K562 (cell line): ENCODE measurements at regions not wholly inside any gene's neighbourhood (a gene's known extent, or its start where the extent isn't known, plus 50 kb on each side); places are given as distances from the start of the nearest gene placed in this dataset.

Experiments
- CC2D1A ChIP-seq: fragments of 450-650 bp; IDR thresholded peaks from 2 replicates; pipeline ENCODE4 v1.6.1; 2017; ENCODE audit warnings: mild to moderate bottlenecking
- FOSL1 ChIP-seq: fragments of 200-800 bp; sonication (Bioruptor generic); conservative IDR thresholded peaks from 2 replicates; pipeline ENCODE4 v1.6.1; 2016; ENCODE audit warnings: missing genetic modification characterization, missing compliant biosample characterization
- KHSRP ChIP-seq: fragments of 450-650 bp; IDR thresholded peaks from 2 replicates; pipeline ENCODE4 v1.6.1; 2017
- ZBTB17 ChIP-seq: fragments of 450-650 bp; formaldehyde crosslinking; IDR thresholded peaks from 2 replicates; pipeline ENCODE4 v1.4.0; 2020; ENCODE audit warnings: mild to moderate bottlenecking
- ZNF212 ChIP-seq: fragments of 450-650 bp; formaldehyde crosslinking; IDR thresholded peaks from 2 replicates; pipeline ENCODE4 v1.4.0; 2020; ENCODE audit warnings: mild to moderate bottlenecking
- TF ChIP-seq, protein P1 (sequence below), 2 experiments: IDR thresholded peaks in 1 of 2; conservative IDR thresholded peaks in 1 of 2; 2 replicates each; pipeline ENCODE4 v1.6.1; 2016; ENCODE audit warnings: low read depth in 2 of 2, mild to moderate bottlenecking in 1 of 2, missing compliant biosample characterization in 1 of 2, missing genetic modification characterization in 1 of 2, moderate library complexity in 1 of 2
- TF ChIP-seq, protein P2 (sequence below): fragments of 450-650 bp; IDR thresholded peaks from 2 replicates; pipeline ENCODE4 v1.6.1; 2016; ENCODE audit warnings: low read depth
- TF ChIP-seq, protein P3 (sequence below), 2 experiments: fragments of 450-650 bp in 1 of 2; sonication (generic) in 1 of 2; formaldehyde crosslinking in 1 of 2; IDR thresholded peaks in 1 of 2; conservative IDR thresholded peaks in 1 of 2; 2 replicates each; pipeline versions ENCODE4 v1.6.1 to v1.8.1; 2016 to 2023; ENCODE audit warnings: mild to moderate bottlenecking in 2 of 2, moderate library complexity in 2 of 2, inconsistent platforms in 1 of 2, missing genetic modification reagents in 1 of 2
- TF ChIP-seq, protein P4 (sequence below): sonication (generic); formaldehyde crosslinking; IDR thresholded peaks from 2 replicates; pipeline ENCODE4 v1.8.0; 2022; ENCODE audit warnings: mild to moderate bottlenecking, low read depth, missing genetic modification reagents

DNA sequence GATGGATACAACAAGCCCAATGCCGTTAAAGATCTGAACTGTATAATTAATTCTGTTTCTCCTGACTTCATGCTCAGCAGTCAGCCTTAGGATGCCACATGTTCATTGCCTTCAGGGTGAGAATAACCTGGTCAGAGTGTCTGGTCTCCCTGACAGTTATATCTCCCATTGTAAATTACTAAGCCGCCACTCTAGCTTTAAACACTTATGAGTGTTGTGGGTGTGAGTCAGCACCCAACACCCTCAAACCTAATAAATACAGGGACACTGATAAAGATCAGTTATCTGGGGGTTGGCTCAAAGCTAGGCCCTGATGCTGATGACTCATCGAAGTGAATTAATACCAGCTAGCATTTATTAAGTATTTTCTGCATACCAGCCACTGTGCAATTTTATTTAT lies 64.9 kb upstream of the DYNLT3 start (continued):
- TF ChIP-seq, protein P1, sequence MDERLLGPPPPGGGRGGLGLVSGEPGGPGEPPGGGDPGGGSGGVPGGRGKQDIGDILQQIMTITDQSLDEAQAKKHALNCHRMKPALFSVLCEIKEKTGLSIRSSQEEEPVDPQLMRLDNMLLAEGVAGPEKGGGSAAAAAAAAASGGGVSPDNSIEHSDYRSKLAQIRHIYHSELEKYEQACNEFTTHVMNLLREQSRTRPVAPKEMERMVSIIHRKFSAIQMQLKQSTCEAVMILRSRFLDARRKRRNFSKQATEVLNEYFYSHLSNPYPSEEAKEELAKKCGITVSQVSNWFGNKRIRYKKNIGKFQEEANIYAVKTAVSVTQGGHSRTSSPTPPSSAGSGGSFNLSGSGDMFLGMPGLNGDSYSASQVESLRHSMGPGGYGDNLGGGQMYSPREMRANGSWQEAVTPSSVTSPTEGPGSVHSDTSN (CRISPR knock-in tag; IDR thresholded peaks at IDR 0.05; ENCODE audit: low read depth): no peak
- TF ChIP-seq, protein P1 (tag; conservative IDR thresholded peaks at IDR 0.05; ENCODE audit: low read depth): peak; percentile 24; the same call in 1 of the 2 replicates
- TF ChIP-seq, protein P2, sequence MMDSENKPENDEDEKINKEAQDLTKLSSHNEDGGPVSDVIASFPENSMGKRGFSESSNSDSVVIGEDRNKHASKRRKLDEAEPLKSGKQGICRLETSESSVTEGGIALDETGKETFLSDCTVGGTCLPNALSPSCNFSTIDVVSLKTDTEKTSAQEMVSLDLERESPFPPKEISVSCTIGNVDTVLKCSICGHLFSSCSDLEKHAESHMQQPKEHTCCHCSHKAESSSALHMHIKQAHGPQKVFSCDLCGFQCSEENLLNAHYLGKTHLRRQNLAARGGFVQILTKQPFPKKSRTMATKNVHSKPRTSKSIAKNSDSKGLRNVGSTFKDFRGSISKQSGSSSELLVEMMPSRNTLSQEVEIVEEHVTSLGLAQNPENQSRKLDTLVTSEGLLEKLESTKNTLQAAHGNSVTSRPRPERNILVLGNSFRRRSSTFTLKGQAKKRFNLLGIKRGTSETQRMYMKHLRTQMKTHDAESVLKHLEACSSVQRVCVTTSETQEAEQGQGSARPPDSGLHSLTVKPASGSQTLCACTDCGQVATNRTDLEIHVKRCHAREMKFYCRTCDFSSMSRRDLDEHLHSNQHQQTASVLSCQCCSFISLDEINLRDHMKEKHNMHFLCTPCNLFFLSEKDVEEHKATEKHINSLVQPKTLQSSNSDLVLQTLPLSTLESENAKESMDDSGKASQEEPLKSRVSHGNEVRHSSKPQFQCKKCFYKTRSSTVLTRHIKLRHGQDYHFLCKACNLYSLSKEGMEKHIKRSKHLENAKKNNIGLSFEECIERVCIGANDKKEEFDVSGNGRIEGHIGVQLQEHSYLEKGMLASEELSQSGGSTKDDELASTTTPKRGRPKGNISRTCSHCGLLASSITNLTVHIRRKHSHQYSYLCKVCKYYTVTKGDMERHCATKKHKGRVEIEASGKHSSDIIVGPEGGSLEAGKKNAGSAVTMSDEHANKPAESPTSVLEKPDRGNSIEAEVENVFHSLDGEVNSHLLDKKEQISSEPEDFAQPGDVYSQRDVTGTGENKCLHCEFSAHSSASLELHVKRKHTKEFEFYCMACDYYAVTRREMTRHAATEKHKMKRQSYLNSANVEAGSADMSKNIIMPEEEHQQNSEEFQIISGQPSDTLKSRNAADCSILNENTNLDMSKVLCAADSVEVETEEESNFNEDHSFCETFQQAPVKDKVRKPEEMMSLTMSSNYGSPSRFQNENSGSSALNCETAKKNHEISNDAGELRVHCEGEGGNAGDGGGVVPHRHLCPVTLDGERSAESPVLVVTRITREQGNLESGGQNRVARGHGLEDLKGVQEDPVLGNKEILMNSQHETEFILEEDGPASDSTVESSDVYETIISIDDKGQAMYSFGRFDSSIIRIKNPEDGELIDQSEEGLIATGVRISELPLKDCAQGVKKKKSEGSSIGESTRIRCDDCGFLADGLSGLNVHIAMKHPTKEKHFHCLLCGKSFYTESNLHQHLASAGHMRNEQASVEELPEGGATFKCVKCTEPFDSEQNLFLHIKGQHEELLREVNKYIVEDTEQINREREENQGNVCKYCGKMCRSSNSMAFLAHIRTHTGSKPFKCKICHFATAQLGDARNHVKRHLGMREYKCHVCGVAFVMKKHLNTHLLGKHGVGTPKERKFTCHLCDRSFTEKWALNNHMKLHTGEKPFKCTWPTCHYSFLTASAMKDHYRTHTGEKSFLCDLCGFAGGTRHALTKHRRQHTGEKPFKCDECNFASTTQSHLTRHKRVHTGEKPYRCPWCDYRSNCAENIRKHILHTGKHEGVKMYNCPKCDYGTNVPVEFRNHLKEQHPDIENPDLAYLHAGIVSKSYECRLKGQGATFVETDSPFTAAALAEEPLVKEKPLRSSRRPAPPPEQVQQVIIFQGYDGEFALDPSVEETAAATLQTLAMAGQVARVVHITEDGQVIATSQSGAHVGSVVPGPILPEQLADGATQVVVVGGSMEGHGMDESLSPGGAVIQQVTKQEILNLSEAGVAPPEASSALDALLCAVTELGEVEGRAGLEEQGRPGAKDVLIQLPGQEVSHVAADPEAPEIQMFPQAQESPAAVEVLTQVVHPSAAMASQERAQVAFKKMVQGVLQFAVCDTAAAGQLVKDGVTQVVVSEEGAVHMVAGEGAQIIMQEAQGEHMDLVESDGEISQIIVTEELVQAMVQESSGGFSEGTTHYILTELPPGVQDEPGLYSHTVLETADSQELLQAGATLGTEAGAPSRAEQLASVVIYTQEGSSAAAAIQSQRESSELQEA: no peak
- TF ChIP-seq, protein P3, sequence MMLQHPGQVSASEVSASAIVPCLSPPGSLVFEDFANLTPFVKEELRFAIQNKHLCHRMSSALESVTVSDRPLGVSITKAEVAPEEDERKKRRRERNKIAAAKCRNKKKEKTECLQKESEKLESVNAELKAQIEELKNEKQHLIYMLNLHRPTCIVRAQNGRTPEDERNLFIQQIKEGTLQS (IDR thresholded peaks at IDR 0.05): peak; percentile 54; the same call in 1 of the 2 replicates
- TF ChIP-seq, protein P3 (CRISPR knock-in tag; conservative IDR thresholded peaks at IDR 0.05): no peak
- no peak for TF ChIP-seq ZBTB17 (CRISPR knock-in tag)
- TF ChIP-seq FOSL1 (tag): peak; percentile 87
- TF ChIP-seq CC2D1A: no peak
- TF ChIP-seq, protein P4, sequence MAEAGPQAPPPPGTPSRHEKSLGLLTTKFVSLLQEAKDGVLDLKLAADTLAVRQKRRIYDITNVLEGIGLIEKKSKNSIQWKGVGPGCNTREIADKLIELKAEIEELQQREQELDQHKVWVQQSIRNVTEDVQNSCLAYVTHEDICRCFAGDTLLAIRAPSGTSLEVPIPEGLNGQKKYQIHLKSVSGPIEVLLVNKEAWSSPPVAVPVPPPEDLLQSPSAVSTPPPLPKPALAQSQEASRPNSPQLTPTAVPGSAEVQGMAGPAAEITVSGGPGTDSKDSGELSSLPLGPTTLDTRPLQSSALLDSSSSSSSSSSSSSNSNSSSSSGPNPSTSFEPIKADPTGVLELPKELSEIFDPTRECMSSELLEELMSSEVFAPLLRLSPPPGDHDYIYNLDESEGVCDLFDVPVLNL: no peak
- TF ChIP-seq ZNF212 (CRISPR knock-in tag): no peak
- no peak for TF ChIP-seq KHSRP
